ENCODE measurements at regions not wholly inside any gene's neighbourhood (a gene's known extent, or its start where the extent isn't known, plus 50 kb on each side); places are given as distances from the start of the nearest gene placed in this dataset.

GRCh38 chr5:113917997-113918396 is 404.5 kb downstream of the YTHDC2 start:
- DNase-seq, result no peak

DNA sequence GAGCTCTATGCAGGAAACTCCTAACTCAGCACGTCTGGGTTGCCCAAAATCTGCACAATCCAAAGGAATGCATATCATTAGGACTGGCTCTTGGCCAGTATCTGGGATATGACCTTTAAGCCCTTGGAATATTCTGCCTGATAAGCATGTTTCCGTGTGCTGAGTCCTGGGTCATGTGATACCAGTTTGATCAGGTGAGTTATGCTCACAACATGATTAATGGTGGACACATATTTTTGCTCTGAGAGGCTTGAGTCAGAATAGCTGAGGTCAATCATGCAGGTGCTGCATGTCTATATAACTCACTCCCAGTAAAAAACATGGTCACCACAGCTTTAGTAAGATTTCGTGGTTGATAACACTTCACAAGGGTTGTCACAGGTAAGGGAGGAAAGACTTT is 408.8 kb downstream of the YTHDC2 start:
- no peak for DNase-seq

DNA sequence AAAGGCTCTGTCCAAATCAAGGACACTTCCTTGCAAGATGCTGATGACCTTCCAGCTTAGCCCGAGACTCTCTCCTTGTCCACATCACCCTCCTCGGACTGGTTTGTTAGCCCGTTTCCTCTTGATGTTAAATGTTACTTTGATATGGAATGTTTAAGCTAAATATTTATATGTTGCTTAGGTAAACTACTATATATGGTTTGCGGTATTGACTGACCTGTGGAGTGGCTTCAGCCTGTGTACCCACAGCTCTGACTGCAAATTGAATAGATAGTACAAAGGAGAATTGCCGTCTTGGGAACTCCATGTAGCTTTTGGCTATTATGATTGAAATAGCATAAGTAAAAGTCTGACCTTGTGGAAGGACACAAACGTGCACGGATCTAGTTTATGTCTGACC is 422.0 kb downstream of the YTHDC2 start:
- no peak for DNase-seq

GRCh38 chr5:113937301-113937700 is 423.8 kb downstream of the YTHDC2 start:
- DNase-seq, result no peak

- DNase-seq, result no peak
Measured at GRCh38 chr5:113939988-113940387, 421.9 kb upstream of the KCNN2 start.

GRCh38 chr5:113950186-113950585 is 411.7 kb upstream of the KCNN2 start:
- DNase-seq, result no peak

- no peak for DNase-seq
Measured at GRCh38 chr5:113965225-113965624, 396.6 kb upstream of the KCNN2 start.

GRCh38 chr5:113969901-113970300 is 392.0 kb upstream of the KCNN2 start:
- DNase-seq, result no peak

GRCh38 chr5:113971454-113971853 is 390.4 kb upstream of the KCNN2 start:
- DNase-seq, result no peak

DNA sequence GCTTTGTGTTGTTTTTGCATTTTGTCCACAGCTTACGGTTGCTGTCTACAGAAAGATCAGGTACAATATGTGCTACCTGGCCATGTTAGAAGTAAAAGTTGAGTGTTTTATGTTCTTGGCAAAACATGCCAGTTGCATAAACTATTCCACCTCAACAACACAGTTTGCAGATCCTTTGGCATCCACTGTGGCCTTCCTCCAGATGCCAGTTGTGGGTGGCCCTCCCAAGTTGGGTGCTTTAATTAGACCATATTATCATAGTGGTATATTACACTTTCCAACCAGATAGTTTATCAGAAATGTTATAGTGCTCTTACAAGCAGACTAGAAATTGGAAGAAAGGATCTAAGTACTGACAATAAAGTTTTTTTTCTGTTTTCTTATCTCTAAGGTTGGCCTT is 386.9 kb upstream of the KCNN2 start:
- no peak for DNase-seq

GRCh38 chr5:113984928-113985327 is 376.9 kb upstream of the KCNN2 start:
- no peak for DNase-seq

DNA sequence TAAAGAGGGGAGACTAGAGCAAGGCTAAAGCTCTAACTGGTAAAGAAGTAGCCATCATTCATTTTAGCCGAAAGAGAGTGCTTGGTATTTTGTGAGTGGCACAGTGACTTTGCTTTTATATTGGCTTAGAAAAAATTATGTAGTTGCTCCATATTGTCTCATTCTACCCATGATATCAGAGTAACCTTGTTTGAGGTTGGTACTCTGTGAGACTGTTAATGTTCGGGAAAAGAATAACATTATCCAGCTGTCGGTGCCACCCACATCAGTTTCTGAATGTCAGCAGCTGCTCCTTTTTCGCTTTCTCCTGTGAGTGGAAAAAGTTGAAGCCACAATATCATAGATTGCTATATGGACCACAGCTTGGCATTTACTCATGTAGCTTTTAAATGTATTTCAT is 376.4 kb upstream of the KCNN2 start:
- no peak for DNase-seq

DNA sequence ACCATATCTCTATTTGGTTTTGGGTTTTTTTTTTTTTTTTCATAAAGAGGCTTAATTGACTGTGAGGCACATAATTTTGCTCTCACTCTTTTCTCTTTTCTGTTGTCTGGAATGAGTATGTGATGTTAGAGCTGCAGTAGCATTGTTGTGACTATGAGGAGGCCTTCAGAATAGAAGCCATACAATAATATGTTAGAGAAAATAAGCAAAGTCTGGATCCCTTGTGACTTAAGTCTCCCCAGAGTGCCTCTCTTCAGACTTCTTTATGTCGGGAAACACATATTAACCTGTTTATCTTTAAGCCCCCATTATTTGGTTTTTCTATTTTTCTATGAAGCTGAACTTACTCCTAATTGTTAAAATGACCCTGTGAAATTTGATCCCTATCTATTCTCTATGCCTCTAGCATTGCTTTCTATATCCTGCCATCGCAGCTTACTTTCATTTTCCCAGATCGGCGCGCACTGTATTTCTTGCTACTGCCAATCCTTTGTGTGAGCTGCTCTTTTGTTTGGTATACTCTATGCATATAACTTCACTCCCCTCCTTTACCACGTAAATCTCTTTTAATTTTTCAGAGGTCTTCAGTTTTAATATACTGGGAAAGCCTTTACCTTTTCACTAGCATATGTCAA is 372.5 kb upstream of the KCNN2 start:
- no peak for DNase-seq

- no peak for DNase-seq
Measured at GRCh38 chr5:113989913-113990305, 372.0 kb upstream of the KCNN2 start.

DNA sequence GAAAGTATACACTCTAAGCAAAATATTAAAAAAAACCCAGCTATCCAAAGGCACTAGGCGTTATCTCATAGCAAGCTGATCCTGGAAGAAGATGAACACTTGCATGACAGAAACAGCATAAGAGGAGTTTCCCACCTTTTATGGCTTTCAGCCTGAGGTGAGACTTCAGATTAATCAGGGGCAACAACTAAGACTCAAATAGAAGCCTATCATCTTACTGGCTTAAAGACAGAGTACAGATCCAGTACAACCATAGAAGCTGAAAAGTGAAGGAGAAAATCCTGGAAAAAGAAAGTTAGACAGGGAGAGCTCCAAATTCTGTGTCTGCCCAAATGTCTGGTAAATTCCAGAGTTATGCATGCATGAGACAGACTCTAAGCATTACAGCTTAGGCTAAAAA is 360.8 kb upstream of the KCNN2 start:
- DNase-seq, result no peak

DNA sequence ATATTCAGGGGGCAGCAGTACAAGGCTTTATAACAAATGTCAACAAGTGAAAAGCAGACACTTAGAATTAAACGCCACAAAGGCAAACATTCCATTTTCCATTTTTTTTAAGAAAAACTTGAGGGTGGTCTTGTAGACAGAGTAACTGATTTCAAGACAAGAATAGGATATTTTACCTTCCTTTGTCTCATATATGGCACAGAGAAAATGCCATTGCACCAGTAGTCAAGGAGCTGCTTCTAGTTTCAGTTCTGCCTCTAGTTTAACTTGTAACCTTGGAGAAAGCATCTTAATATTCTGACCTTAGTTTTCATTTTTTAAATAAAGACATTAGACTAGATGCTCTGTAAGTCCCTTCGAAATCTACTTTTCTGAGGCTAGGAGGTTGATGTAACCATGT is 355.3 kb upstream of the KCNN2 start:
- no peak for DNase-seq

- DNase-seq, result no peak
Measured at GRCh38 chr5:114007678-114008077, 354.2 kb upstream of the KCNN2 start.

DNA sequence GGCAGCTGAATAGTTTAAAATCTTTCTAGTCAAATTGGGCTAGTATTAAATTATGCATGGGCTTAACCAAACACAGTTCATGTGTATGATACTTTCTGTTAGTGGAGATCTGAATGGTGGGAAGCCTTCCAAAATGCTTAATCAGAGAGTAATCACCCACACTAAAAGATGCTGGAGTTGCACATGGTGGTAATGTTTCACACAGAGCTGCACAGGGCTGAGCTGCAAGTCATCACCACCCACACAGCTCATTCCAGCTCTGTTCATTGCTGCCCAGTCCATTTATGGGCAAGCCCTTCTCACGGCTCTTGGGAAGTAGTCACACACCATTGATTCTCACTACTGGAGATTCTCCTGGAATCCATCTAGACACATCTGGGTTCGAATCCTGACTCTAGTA is 351.5 kb upstream of the KCNN2 start:
- no peak for DNase-seq

GRCh38 chr5:114018186-114018585 is 343.7 kb upstream of the KCNN2 start:
- no peak for DNase-seq

DNA sequence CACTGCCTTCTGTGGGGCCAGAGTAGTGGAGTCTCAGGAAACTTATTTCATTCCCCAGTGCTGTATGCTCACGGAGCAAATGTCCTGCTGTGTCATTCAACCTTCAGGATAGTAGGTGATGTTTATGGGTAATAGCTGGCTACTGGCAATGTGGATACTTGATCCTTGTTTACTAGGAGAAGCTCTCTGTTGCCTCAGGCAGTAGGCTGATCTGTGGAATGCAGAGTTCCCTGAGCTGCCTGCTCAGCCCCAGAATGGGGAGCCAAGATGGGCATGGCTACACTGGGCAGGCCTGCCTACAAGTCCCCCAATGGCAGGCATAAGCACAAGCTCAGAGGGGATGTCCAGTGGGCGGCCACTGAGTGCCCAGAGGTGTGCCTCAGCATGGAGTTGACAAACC is 323.1 kb upstream of the KCNN2 start:
- DNase-seq, result no peak

DNA sequence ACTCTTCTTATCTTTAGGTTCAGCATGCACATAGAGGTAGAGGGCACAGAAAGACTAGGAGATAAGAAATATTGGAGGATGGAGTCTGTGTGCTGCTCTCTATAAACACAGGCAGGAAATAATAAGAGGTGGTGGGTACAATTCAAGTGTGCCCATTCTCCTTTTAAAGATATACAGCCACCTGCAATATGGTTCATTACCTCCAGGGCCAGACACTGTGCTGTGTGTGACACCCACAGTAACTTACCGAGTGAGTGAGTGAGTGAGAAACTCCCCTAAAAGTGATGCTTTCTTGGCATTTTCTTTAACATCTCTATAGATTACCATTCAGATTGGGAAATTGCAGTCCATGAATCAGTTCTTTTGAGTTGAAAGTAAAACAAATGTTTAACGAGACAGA is 311.8 kb upstream of the KCNN2 start:
- DNase-seq, result no peak

GRCh38 chr5:114053372-114053771 is 308.5 kb upstream of the KCNN2 start:
- DNase-seq, result no peak

- no peak for DNase-seq
Measured at GRCh38 chr5:114054594-114054993, 307.3 kb upstream of the KCNN2 start.

GRCh38 chr5:114055318-114056184 is 306.3 kb upstream of the KCNN2 start:
- no peak for DNase-seq

DNA sequence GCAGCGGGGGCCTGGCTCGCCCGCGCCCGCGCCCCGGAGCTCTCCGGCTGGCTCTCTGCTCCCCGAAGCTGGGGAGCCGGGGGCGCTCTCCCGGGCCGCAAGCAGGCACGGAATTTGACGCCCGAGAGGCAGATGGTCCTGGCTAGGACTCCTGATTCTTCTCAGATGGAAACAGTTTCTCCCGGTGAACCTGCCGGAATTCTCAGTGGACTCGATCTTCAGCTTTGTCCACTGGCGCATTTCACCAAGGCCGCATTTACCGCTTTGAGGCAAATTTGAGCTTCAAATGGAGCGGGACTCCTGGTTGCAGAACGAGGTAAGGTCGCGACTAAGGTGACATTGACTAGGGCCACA is 305.7 kb upstream of the KCNN2 start:
- no peak for DNase-seq

Data from AML-193 (cell line).